IPS-NIHi11 (cell line): ENCODE measurements at regions not wholly inside any gene's neighbourhood (a gene's known extent, or its start where the extent isn't known, plus 50 kb on each side); places are given as distances from the start of the nearest gene placed in this dataset.

Experiments
- DNase-seq: peaks from one replicate; pipeline ENCODE4 v3.0.0; 2012; ENCODE audit warnings: mixed read lengths, low spot score

DNA sequence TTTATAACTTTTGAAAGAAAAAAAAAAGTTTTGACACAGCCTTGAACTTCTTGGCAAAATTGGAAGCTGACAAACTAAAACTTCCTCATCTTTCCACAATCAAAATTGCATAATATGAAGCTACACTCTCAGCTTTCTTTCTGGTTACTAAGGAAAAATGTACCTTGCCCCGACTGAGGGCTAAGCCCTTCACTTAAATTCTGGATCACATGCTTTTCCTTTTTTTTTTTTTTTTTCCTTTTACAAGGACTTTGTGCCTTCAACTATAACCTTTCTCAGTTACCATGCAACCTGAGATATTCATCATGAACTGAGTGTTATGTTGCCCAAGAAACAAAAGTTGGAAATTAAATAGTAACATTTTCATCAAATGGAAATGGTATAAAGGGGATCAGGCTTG is 188.5 kb upstream of the CARD18 start:
- DNase-seq, result no peak

GRCh38 chr11:105324156-105324555 is 184.6 kb upstream of the CARD18 start:
- no peak for DNase-seq

DNA sequence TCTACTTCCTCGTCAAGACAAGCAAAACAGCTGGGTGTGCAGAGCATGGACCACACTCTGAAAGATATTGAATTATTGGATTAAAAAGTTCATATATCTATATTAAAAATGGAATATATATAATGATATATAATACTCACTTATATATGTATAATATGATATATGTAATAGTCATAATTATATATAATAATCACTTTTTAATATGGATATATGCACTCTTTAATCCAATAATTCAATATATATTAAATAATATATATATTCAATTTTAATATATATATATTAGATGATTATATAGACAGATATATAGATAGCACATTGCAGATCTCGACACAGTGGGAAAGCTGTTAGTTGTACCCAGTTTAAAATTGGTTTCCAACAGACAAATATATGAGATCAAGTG is 182.1 kb upstream of the CARD18 start:
- no peak for DNase-seq

DNA sequence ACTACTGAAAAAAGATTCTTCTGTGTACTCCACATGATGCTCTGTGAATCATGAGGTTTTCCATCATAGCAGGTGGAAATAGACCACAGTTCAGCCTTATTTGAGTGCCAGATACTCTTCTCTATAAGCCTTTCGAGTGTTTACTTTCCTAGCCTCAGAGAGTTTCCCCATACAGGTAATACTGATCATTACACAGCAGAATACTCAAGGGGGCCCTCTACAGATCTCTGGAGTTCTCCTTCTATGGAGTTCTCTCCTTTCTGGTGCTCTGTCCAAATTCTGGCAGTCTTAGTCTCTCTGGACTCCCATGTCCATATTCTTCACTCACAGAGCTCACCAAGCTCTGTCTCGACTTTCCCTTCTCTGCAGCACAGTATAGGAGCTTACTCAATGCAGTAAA is 175.7 kb upstream of the CARD18 start:
- peak; percentile 20 for DNase-seq

GRCh38 chr11:105312266-105312665 is 172.7 kb upstream of the CARD18 start:
- DNase-seq, result no peak

- DNase-seq, result no peak
These were observed 159.1 kb upstream of the CARD18 start for GRCh38 chr11:105298630-105299029.

- DNase-seq, result no peak
These were observed 158.6 kb upstream of the CARD18 start for GRCh38 chr11:105298174-105298573.

DNA sequence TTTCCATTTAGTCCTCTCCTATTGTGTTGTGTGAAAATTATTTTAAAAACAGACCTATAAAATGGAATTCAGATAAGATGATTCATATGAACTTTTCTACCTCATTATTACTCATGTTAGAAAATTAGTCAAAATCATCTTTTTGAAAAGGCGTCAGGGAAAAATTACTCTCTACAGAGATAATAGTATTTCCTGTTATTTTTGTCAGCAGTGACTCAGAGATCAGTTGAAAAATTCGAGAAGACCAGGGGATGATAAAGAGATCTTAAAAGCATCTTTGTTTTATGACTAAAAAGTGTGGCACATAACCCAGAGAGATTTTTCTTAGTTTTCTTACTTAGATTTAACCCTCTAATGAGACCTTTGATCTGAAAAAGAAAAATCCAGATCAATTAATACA is 157.9 kb upstream of the CARD18 start:
- DNase-seq, result no peak

GRCh38 chr11:105296806-105297205 is 157.2 kb upstream of the CARD18 start:
- DNase-seq, result no peak

DNA sequence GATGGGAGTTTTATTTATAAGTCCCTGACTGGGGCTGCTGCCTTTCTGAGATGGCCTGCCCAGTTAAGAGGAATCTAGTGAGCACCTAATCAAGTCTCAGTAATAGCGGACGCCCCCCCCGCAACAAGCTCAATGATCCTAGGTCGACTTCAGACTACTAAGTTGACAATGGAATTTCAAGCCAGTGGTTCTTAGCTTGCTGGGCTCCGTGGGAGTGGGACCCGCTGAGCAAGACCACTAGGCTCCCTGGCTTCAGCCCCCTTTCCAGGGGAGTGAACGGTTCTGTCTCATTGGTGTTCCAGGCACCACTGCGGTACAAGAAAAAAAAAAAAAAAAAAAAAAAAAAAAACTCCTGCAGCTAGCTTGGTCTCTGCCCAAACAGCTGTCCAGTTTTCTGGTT is 156.8 kb upstream of the CARD18 start:
- no peak for DNase-seq

- no peak for DNase-seq
These were observed 143.1 kb upstream of the CARD18 start for GRCh38 chr11:105282658-105283057.

DNA sequence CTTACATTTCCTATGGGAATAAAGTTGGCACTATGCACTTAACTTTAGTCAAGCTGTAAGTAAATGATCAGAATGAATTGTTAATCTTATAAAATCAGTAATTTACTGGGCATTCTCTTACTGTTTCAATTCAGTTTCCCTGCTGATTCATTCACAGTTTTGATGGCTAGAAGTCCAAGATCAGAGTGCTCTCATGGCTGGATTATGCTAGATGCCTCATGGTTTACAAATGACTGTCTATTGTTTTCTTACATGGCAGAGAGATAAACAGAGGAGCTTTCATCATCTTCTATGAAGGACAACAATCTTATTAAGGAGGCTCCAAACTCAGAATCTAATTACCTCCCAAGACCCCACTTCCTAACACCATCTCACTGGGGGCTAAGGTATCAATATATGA is 135.1 kb upstream of the CARD18 start:
- no peak for DNase-seq

- no peak for DNase-seq
These were observed 134.2 kb upstream of the CARD18 start for GRCh38 chr11:105273660-105274280.

DNA sequence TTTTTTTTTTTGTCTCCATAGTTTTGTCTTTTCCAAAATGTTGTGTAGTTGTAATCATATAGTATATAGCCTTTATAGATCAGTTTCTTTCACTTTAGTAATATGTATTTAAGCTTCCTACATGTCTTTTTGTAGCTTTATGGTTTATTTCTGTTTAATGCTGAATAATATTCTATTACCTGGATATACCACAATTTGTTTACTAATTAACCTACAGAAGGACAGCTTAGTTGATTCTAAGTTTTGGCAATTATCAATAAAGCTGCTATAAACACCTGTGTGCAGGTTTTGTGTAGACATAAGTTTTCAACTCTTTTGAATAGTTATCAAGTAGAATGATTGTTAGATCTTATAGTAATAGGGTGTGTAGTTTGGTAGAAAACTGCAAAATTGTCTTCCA is 130.3 kb upstream of the CARD18 start:
- DNase-seq, result no peak

DNA sequence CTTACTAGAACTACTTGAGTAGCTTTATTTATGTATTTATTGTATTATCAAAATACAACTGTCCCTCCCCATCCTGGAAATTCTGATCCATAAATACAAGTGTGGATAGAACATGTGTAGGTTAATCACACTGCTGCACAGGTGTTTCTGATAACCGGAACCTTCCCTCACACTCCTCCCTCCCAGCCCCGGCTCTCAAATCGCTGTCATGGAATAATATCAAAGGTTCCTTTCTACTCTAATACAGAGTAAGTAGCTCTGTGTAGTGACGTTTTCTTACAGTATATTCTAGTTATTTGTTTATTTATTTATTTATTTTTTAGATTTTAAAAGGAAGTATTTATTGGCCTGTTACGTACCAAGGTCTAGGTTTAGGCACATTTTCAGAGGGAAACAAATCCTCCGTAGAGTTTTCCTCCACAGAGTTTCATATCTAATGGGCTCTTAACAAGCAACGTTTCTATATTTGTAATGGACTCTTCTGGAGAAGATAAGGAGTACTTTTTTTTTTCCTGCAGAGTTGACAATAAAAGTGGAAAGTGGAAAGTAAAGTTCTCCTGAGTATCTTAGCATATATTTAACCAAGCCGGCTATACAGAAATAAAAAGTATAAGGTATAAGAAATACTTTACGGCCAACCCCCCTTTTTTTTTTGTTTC is 129.0 kb upstream of the CARD18 start:
- no peak for DNase-seq

DNA sequence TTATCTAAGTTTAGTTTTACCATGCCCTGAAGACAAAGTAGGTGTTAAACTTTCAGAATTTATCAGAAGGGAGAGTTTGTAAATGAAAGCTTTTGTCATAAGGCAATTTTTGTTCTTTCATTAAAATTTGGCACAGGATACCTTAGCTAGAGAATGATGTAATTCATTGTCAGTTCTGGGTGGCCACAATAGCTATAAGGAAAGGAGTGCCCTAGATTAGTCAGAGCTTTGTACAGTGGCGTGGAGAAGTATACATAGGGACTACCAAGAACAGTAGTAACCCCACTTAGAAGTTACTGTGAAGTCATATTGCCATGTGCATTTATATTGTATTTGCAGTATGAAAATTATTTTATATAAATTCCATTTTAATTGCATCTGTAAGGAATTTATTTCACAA is 126.3 kb upstream of the CARD18 start:
- no peak for DNase-seq

- no peak for DNase-seq
These were observed 121.4 kb upstream of the CARD18 start for GRCh38 chr11:105260976-105261375.

DNA sequence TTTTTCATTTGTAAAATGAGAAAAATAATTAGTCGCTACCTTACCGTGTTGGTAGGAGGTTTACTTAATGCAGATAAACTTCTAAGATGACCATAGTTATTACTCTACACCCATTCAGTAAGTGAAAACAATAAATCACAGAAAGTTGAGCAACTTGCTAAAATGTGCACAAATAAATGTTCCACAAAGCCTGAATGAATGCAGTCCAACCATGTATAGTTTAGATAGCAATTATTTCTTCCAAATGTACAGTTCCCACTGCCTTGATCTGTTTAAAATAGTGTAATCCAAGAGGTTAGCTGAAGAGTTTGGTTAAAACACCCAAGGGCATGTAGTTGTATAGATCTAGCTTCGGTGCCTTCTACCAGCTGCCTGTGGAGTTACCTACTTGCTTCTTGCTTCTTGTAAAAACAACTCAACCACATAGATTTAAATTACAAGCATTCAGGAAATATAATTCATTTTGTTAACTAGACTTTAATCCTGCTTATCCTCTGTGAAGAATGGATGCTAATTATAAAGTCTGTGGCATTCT is 106.3 kb upstream of the CARD18 start:
- DNase-seq, result no peak

- no peak for DNase-seq
These were observed 104.7 kb upstream of the CARD18 start for GRCh38 chr11:105244160-105244825.

DNA sequence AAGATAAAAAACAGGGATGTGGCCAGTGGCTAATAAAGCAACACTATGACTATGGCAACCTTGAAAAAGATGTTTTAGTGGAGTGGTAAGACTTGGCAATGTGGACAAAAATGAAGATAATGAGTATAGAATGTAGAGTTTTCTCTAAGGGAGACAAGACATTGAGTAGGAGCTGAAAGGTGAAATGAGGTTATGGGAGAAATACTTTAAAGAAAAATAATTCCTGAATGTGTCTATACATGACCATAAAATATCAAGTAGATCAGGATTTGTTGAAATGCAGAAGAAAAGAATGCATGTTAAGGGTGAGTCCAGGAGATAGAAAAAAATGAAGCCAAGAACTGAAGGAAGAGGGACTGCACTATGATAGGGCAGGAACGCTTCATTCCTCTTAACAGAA is 101.6 kb upstream of the CARD18 start:
- no peak for DNase-seq

- DNase-seq, result no peak
These were observed 97.1 kb upstream of the CARD18 start for GRCh38 chr11:105236664-105237063.

GRCh38 chr11:105233285-105233684 is 93.7 kb upstream of the CARD18 start:
- no peak for DNase-seq

GRCh38 chr11:105232021-105232420 is 92.5 kb upstream of the CARD18 start:
- no peak for DNase-seq
